SK-N-SH (cell line): ENCODE measurements at regions not wholly inside any gene's neighbourhood (a gene's known extent, or its start where the extent isn't known, plus 50 kb on each side); places are given as distances from the start of the nearest gene placed in this dataset.

Experiments
- CTCF ChIA-PET: fragments of 300-600, 350-600 bp; formaldehyde crosslinking; extraction: SDS; loops from one replicate; lab custom pipeline; 2021; lab: Yijun Ruan, JAX
- POLR2A ChIA-PET: fragments of 350-600 bp; sonication (Branson Sonifier 250); formaldehyde crosslinking; extraction: SDS; loops from one replicate; lab custom pipeline; 2020; ENCODE audit warnings: antibody characterized with exemption, inconsistent platforms; lab: Yijun Ruan, JAX
- DNase-seq: peaks from one replicate; pipeline ENCODE4 v3.0.0; 2012
- H2AFZ ChIP-seq: fragments of 200-600 bp; sonication (generic); 2 replicates; pipeline ENCODE4 v1.8.1; 2016; ENCODE audit warnings: antibody characterized with exemption, mild to moderate bottlenecking, low read depth
- H3F3A ChIP-seq: fragments of 200-600 bp; sonication (generic); replicated peaks from 2 replicates; pipeline ENCODE3; 2016; ENCODE audit warnings: antibody characterized with exemption, mild to moderate bottlenecking; ENCODE audit not compliant: insufficient read depth
- H3K27ac ChIP-seq, 2 experiments: fragments of 200-500 bp in 1 of 2; fragments of 200-600 bp in 1 of 2; sonication (Bioruptor generic) in 1 of 2; sonication (generic), shearing (Covaris generic) in 1 of 2; 2 replicates each; pipeline versions ENCODE4 v1.5.1 to v1.6.1; 2014 to 2016; ENCODE audit warnings: low read depth in 2 of 2, inconsistent platforms in 1 of 2, low read length in 1 of 2, mild to moderate bottlenecking in 1 of 2, mixed read lengths in 1 of 2
- H3K27me3 ChIP-seq: fragments of 200-600 bp; sonication (generic), shearing (Covaris generic); 2 replicates; pipeline ENCODE4 v1.6.1; 2016; ENCODE audit warnings: mixed run types; ENCODE audit not compliant: insufficient read depth
- H3K36me3 ChIP-seq, 2 experiments: fragments of 200-500 bp in 1 of 2; fragments of 200-600 bp in 1 of 2; sonication (Bioruptor generic) in 1 of 2; sonication (generic) in 1 of 2; replicated peaks in 1 of 2; 2 replicates each; pipeline versions ENCODE3 to v1.5.1; 2014 to 2016; ENCODE audit warnings: low read length in 1 of 2, mild to moderate bottlenecking in 1 of 2; ENCODE audit not compliant: insufficient read depth in 2 of 2, control insufficient read depth in 1 of 2
- H3K4me1 ChIP-seq, 2 experiments: fragments of 200-500 bp in 1 of 2; fragments of 200-600 bp in 1 of 2; sonication (Bioruptor generic) in 1 of 2; sonication (generic), shearing (Covaris generic) in 1 of 2; 2 replicates each; pipeline versions ENCODE4 v1.5.1 to v1.6.1; 2014 to 2016; ENCODE audit warnings: low read depth in 1 of 2, low read length in 1 of 2, mixed run types in 1 of 2; ENCODE audit not compliant: insufficient read depth in 2 of 2, control insufficient read depth in 1 of 2
- H3K4me2 ChIP-seq: fragments of 200-600 bp; sonication (generic), shearing (Covaris generic); 2 replicates; pipeline ENCODE4 v1.6.1; 2017; ENCODE audit warnings: mixed run types
- H3K4me3 ChIP-seq, 2 experiments: fragments of 200-500 bp in 1 of 2; fragments of 200-600 bp in 1 of 2; sonication (Bioruptor generic) in 1 of 2; sonication (generic), shearing (Covaris generic) in 1 of 2; 2 replicates each; pipeline versions ENCODE4 v1.5.1 to v1.8.1; 2014 to 2016; ENCODE audit warnings: low read depth in 2 of 2, inconsistent platforms in 1 of 2, low read length in 1 of 2, mild to moderate bottlenecking in 1 of 2, mixed read lengths in 1 of 2, moderate library complexity in 1 of 2
- H3K79me2 ChIP-seq: fragments of 200-600 bp; sonication (generic); 2 replicates; pipeline ENCODE4 v1.8.1; 2017; ENCODE audit warnings: mild to moderate bottlenecking; ENCODE audit not compliant: insufficient read depth
- H3K9ac ChIP-seq: fragments of 200-600 bp; sonication (generic); 2 replicates; pipeline ENCODE4 v1.6.1; 2017; ENCODE audit warnings: mixed run types
- H3K9me2 ChIP-seq: fragments of 200-600 bp; sonication (generic); 2 replicates; pipeline ENCODE4 v1.6.1; 2017; ENCODE audit warnings: mixed run types
- H3K9me3 ChIP-seq: fragments of 200-600 bp; sonication (generic); 2 replicates; pipeline ENCODE4 v1.6.1; 2017; ENCODE audit warnings: mixed run types, mild to moderate bottlenecking, moderate library complexity
- H4K20me1 ChIP-seq: fragments of 200-600 bp; sonication (generic); 2 replicates; pipeline ENCODE4 v1.6.1; 2017; ENCODE audit warnings: mild to moderate bottlenecking, mixed run types; ENCODE audit not compliant: insufficient read depth
- ELF1 ChIP-seq: IDR thresholded peaks from 2 replicates; pipeline ENCODE4 v1.4.0; 2012
- EP300 ChIP-seq, 2 experiments: IDR thresholded peaks; 2 replicates each; pipeline versions ENCODE4 v1.4.0 to v1.6.1; 2012; ENCODE audit warnings: borderline replicate concordance in 1 of 2, low read depth in 1 of 2, low read length in 1 of 2
- EZH2phosphoT487 ChIP-seq: fragments of 200-600 bp; sonication (generic); IDR thresholded peaks from 2 replicates; pipeline ENCODE4 v1.6.1; 2017; ENCODE audit warnings: low read depth, mixed run types, mild to moderate bottlenecking, antibody characterized with exemption, moderate library complexity, borderline replicate concordance
- FOXJ3 ChIP-seq: sonication (generic); formaldehyde crosslinking; IDR thresholded peaks from 2 replicates; pipeline ENCODE4 v1.5.1; 2020; ENCODE audit warnings: mild to moderate bottlenecking, missing genetic modification reagents
- GABPA ChIP-seq: IDR thresholded peaks from 2 replicates; pipeline ENCODE4 v1.4.0; 2012; ENCODE audit warnings: low read depth, mild to moderate bottlenecking
- GATA2 ChIP-seq: sonication (generic); formaldehyde crosslinking; IDR thresholded peaks from 2 replicates; pipeline ENCODE4 v1.5.0; 2020; ENCODE audit warnings: mild to moderate bottlenecking, missing genetic modification reagents
- IRF3 ChIP-seq: fragments of 150-350 bp; IDR thresholded peaks from 2 replicates; pipeline ENCODE4 v1.6.1; 2016; ENCODE audit warnings: mild to moderate bottlenecking, low read depth, low read length
- MAX ChIP-seq: IDR thresholded peaks from 2 replicates; pipeline ENCODE4 v1.4.0; 2012; ENCODE audit warnings: low read depth
- MXI1 ChIP-seq: IDR thresholded peaks from 2 replicates; pipeline ENCODE4 v1.6.1; 2012; ENCODE audit warnings: mild to moderate bottlenecking, low read depth, low read length, improper control_type of control experiment
- NFIC ChIP-seq: IDR thresholded peaks from 2 replicates; pipeline ENCODE4 v1.4.0; 2012; ENCODE audit warnings: borderline replicate concordance
- PBX3 ChIP-seq: IDR thresholded peaks from 2 replicates; pipeline ENCODE4; 2012
- POLR2AphosphoS5 ChIP-seq: IDR thresholded peaks from 2 replicates; pipeline ENCODE4 v1.6.1; 2012; ENCODE audit warnings: low read depth, low read length
- RFX5 ChIP-seq: IDR thresholded peaks from 2 replicates; pipeline ENCODE4 v1.6.1; 2012; ENCODE audit warnings: mild to moderate bottlenecking, improper control_type of control experiment, low read length
- RXRA ChIP-seq: IDR thresholded peaks from 2 replicates; pipeline ENCODE4 v1.4.0; 2012; ENCODE audit warnings: low read depth, mild to moderate bottlenecking, borderline replicate concordance
- USF1 ChIP-seq: IDR thresholded peaks from 2 replicates; pipeline ENCODE4 v1.4.0; 2012; ENCODE audit warnings: low read depth, borderline replicate concordance
- USF2 ChIP-seq: fragments of 150-350 bp; IDR thresholded peaks from 2 replicates; pipeline ENCODE4 v1.6.1; 2017; ENCODE audit warnings: antibody characterized with exemption, low read length, low read depth, borderline replicate concordance
- ZBTB33 ChIP-seq: IDR thresholded peaks from 2 replicates; pipeline ENCODE4 v1.4.0; 2012; ENCODE audit warnings: low read depth, borderline replicate concordance
- WGBS: methylation state at CpG from one replicate; pipeline ENCODE4 v1.1.6; 2017; ENCODE audit warnings: low lambda C conversion rate; 5-methylcytosine and 5-hydroxymethylcytosine counted together

GRCh38 chr4:174037049-174037448 lies 246.4 kb downstream of the FBXO8 start:
- H3K9me3 ChIP-seq: no peaks in the 10 kb centered on the region
- no peaks in the 10 kb centered on the region for H3K27me3 ChIP-seq
- no peaks in the 10 kb centered on the region for H3F3A ChIP-seq
- DNase-seq: no peak
- H3K36me3 ChIP-seq: no peaks in the 10 kb centered on the region
- no peak overlapping the region for H3K9ac ChIP-seq
- no peak overlapping the region for H3K4me2 ChIP-seq
- H2AFZ ChIP-seq: no peak overlapping the region
- no peak overlapping the region for H3K4me3 ChIP-seq
- peak overlapping the region in 1 of 2 experiments; percentile 71; a peak in 2 of 4 replicates for H3K27ac ChIP-seq
- no peaks in the 10 kb centered on the region for H4K20me1 ChIP-seq
- ChIA-PET POLR2A (interaction anchor here (0.6 to 1.2 kb wide), 2 partner anchors 25 to 159 kb away, joined by 3 to 6 read pairs; no protein-coding TSS in a partner anchor), CTCF (interaction anchor here (0.6 to 1.1 kb wide), 3 partner anchors 12 to 83 kb away, joined by 3 to 4 read pairs (median 3); no protein-coding TSS in a partner anchor)
- H3K4me1 ChIP-seq: peaks cover 3 to 4% of the 10 kb centered on the region in 2 experiments; a peak in 3 of 4 replicates
- 90% methylated on average over 8 of the region's 8 CpGs for WGBS
- no peaks in the 10 kb centered on the region for H3K9me2 ChIP-seq
- TF ChIP-seq GABPA (no peak), MXI1 (no peak), IRF3 (no peak), POLR2AphosphoS5 (no peak), RFX5 (no peak), EZH2phosphoT487 (no peak), PBX3 (no peak), USF2 (no peak), GATA2 (CRISPR knock-in tag) (no peak), RXRA (no peak), ELF1 (no peak), EP300 (IDR thresholded peaks at IDR 0.05; ENCODE audit: borderline replicate concordance in 1 of 2, low read depth in 1 of 2, low read length in 1 of 2) (no peak), FOXJ3 (CRISPR knock-in tag) (no peak), MAX (no peak), USF1 (no peak), NFIC (no peak), ZBTB33 (no peak)
- H3K79me2 ChIP-seq: no peaks in the 10 kb centered on the region
